ENCODE measurements at regions not wholly inside any gene's neighbourhood (a gene's known extent, or its start where the extent isn't known, plus 50 kb on each side); places are given as distances from the start of the nearest gene placed in this dataset.
"Not testable (repeated sequence)": the region's sequence is repeated elsewhere in the genome, so short reads cannot be mapped to it uniquely, and the experiment has no call there.

GRCh38 chr13:50747737-50748350 is 95.6 kb downstream of the DLEU7 start:
- no peak for DNase-seq (ENCODE audit: low read depth)

- DNase-seq (ENCODE audit: low read depth), result not testable (repeated sequence)
These were observed 90.3 kb downstream of the DLEU7 start for GRCh38 chr13:50753221-50753620.

GRCh38 chr13:50755862-50756685 is 87.4 kb downstream of the DLEU7 start:
- DNase-seq (ENCODE audit: low read depth), result not testable (repeated sequence)

DNA sequence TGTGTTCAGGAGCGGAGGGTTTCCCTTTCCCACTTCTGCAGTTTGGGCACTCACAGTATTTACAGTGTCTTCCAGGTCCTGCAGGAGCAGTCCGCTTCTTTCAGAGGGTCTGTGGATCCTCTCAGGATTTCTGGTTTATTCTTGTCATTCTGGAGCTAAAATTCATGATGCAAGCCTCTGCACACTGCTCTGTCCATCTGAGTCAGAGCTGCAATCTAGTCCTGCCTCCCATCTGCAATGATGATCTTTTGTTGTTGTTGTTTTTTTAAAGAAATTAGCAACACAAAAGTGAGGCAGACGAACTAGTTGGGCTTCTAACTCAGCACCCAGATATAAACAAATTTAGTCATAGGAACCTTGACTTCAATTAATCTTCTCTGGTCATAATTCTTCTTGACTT is 86.5 kb downstream of the DLEU7 start:
- no peak for DNase-seq (ENCODE audit: low read depth)

- DNase-seq (ENCODE audit: low read depth), result no peak
These were observed 84.7 kb downstream of the DLEU7 start for GRCh38 chr13:50758796-50759195.

DNA sequence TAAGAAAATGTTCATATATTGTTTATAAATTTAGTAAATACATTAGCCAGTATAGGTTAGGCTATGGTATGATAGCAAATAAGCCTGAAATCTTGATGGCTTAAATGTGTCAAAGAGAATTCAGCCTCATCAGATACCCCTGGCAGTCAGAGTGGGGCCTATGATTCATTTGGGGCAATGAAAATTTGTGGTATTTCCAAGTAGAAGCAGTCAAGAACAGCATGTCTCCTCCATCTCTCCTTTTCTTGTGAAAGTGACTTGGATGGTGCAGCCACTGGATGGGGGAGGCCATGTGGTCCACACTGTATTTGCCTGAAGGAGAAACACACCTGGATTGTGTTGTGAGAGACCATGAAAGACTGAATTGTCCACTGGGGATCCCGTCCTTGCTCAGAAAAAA is 82.7 kb downstream of the DLEU7 start:
- DNase-seq (ENCODE audit: low read depth), result no peak

GRCh38 chr13:50761406-50761805 is 82.1 kb downstream of the DLEU7 start:
- no peak for DNase-seq (ENCODE audit: low read depth)

DNA sequence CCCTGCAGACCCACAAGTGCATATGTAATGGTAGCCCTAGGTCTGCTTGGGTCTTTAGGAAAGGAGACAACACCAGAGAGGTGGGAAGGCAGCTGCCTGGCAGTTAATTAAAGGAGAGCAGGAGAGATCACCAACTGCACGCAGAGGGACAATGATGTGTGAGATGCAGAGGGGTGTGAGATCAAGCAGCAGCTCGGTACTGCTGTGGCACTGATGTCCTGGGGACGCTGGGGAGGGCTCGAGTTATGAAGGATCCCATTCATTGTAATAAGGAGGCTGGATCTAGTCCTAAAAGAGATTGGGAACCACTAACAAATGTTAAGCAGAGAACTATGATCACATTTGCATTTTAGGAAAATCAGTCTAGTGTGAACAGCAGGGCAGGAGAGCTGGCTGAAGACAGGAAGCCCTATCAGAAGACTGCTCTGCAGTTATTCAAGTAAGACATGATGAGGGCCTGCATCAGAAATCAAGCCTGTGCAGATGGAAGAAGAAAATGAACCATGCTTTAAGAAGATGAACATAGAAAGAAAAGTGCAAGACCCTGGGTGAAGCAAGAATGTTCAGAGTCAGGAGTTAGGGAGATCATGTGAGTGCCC is 80.4 kb downstream of the DLEU7 start:
- DNase-seq (ENCODE audit: low read depth), result no peak

DNA sequence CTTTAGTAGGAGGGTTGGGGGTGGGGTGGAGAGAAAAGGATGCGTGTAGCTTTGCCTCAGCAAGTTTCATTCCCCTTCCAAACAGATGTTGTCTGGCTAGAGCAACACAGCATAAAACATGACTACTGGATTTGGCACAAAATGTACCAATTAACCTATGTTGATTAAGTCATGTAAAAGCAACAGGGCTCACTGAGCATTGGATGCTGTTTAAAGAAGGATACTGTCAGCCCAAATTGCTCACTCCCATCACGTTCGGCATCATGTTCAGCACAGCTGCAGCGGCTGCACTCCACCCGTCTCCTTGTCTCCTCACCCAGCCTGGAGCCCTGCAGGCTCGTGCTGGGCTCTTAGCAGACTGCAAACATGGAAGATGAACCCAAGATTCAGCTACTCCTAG is 77.5 kb downstream of the DLEU7 start:
- DNase-seq (ENCODE audit: low read depth), result no peak

DNA sequence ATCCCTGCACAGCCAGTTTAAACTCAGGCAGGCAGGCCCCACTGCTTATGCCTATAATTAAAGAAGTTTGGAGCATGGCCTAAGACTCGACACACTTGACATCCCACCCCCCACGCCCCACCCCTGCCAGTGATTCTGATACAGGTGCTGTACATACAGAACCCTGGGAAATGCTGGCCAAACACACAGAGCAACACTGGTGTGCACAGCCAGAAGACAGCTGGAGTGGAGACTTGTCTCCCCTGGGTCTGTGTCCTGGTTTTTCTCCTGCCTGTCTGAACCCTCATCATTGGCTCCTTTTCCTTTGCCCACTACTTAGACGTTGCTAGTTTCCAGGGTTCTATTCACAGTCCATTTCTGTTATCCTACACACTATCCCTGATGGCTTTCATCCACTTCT is 76.8 kb downstream of the DLEU7 start:
- DNase-seq (ENCODE audit: low read depth), result no peak

GRCh38 chr13:50772881-50773280 is 70.6 kb downstream of the DLEU7 start:
- not testable (repeated sequence) for DNase-seq (ENCODE audit: low read depth)

All from stimulated activated CD8-positive, alpha-beta memory T cell treated with anti-CD3 and anti-CD28 coated beads, Interleukin-12 subunit alpha, Interleukin-12 subunit beta, amount 100 ng/mL, for 4 hours (primary cell).